Kidney (tissue), 13 donors: ENCODE measurements at regions not wholly inside any gene's neighbourhood (a gene's known extent, or its start where the extent isn't known, plus 50 kb on each side); places are given as distances from the start of the nearest gene placed in this dataset.

Experiments used
- DNase-seq, 5 donors: peaks; one replicate each; pipeline ENCODE4 v3.0.0-alpha.2; 2013 to 2020
- FAIRE-seq: peaks from 2 replicates; lab custom pipeline; 2012; peaks lifted over from hg19 to GRCh38; lab: Jason Lieb, UNC
- H3K27ac ChIP-seq, 2 donors: one replicate each; pipeline ENCODE4 v1.7.0; 2013; ENCODE audit warnings: low read depth in 2 of 2, low read length in 2 of 2, inconsistent platforms in 1 of 2
- H3K27me3 ChIP-seq: one replicate; pipeline ENCODE4 v1.7.1; 2013; ENCODE audit warnings: low read length, inconsistent platforms; ENCODE audit not compliant: control insufficient read depth, insufficient read depth
- H3K36me3 ChIP-seq, 3 donors: one replicate each; pipeline versions ENCODE4 v1.7.0 to v1.7.1; 2013; ENCODE audit warnings: low read length in 3 of 3, control low read depth in 1 of 3, inconsistent platforms in 1 of 3; ENCODE audit not compliant: insufficient read depth in 3 of 3, control insufficient read depth in 2 of 3
- H3K4me1 ChIP-seq, 3 donors: one replicate each; pipeline versions ENCODE4 v1.7.0 to v1.7.1; 2013; ENCODE audit warnings: low read length in 3 of 3, inconsistent platforms in 1 of 3, low read depth in 1 of 3; ENCODE audit not compliant: control insufficient read depth in 2 of 3, insufficient read depth in 2 of 3
- H3K4me3 ChIP-seq, 3 donors: one replicate each; pipeline versions ENCODE4 v1.7.0 to v1.8.1; 2013; ENCODE audit warnings: low read length in 3 of 3, control low read depth in 1 of 3, inconsistent platforms in 1 of 3
- H3K9ac ChIP-seq, 3 donors: one replicate each; pipeline versions ENCODE4 v1.7.0 to v1.7.1; 2013; ENCODE audit warnings: low read length in 3 of 3, control low read depth in 1 of 3, inconsistent platforms in 1 of 3
- H3K9me3 ChIP-seq, 3 donors: one replicate each; pipeline versions ENCODE4 v1.7.0 to v1.7.1; 2013; ENCODE audit warnings: low read length in 3 of 3, control low read depth in 1 of 3, inconsistent platforms in 1 of 3; ENCODE audit not compliant: control insufficient read depth in 2 of 3, insufficient read depth in 1 of 3
- intact Hi-C: fragments of 100-400 bp; cut with DNase I; formaldehyde crosslinking; loops from one replicate; pipeline ENCODE4 v1.11.1; 2022
- TF ChIP-seq, protein P1 (sequence below): IDR thresholded peaks from 3 replicates; pipeline ENCODE4 v1.5.1; 2012; ENCODE audit warnings: mild to moderate bottlenecking, moderate library complexity, borderline replicate concordance; ENCODE audit not compliant: insufficient read depth; ENCODE audit errors: extremely low read depth
- donor health status: control.
- donor health status: control.
- donor health status: control.
- donor health status: control.
- donor health status: control.
- donor health status: DM: yes; HTN: yes; CAD: no.
- donor health status: Normal renal cell carcinoma (clear cell type).

DNA sequence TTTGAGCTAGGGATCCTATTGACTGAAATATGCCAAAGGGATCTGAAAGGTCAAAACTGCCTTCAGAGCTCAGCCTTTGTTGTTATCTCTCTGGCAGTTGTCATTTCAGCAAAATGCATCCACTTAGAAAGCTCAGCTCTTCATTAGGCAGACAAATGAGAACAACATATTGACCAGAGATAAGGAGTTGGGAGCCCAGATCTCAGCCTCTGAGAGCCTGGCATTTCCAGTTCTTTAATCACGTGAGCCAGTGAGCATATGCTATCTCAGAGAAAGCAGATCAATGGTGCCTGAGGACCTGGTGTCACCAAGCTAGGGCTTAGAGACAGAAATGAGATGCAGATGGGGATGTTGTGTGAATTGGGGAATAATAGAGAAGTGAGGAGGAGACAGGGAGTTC lies 101.1 kb downstream of the DAD1 start:
- H3K9me3 ChIP-seq: no peaks in the 10 kb centered on the region
- FAIRE-seq (no peak), DNase-seq (no peak)
- peaks cover 0 to 2% (median 2%) of the 10 kb centered on the region in 3 donors for H3K4me1 ChIP-seq
- intact Hi-C loops: no loop called here
- H3K27ac ChIP-seq: no peak overlapping the region
- H3K27me3 ChIP-seq: no peaks in the 10 kb centered on the region
- no peaks in the 10 kb centered on the region for H3K36me3 ChIP-seq
- H3K9ac ChIP-seq: no peak overlapping the region
- TF ChIP-seq, protein P1, sequence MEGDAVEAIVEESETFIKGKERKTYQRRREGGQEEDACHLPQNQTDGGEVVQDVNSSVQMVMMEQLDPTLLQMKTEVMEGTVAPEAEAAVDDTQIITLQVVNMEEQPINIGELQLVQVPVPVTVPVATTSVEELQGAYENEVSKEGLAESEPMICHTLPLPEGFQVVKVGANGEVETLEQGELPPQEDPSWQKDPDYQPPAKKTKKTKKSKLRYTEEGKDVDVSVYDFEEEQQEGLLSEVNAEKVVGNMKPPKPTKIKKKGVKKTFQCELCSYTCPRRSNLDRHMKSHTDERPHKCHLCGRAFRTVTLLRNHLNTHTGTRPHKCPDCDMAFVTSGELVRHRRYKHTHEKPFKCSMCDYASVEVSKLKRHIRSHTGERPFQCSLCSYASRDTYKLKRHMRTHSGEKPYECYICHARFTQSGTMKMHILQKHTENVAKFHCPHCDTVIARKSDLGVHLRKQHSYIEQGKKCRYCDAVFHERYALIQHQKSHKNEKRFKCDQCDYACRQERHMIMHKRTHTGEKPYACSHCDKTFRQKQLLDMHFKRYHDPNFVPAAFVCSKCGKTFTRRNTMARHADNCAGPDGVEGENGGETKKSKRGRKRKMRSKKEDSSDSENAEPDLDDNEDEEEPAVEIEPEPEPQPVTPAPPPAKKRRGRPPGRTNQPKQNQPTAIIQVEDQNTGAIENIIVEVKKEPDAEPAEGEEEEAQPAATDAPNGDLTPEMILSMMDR: no peak
- no peak overlapping the region for H3K4me3 ChIP-seq

- TF ChIP-seq, protein P1: no peak
- intact Hi-C loops: no loop called here
- Histone ChIP-seq H3K4me3 (no peak overlapping the region), H3K9ac (no peak overlapping the region), H3K9me3 (no peaks in the 10 kb centered on the region), H3K27ac (no peak overlapping the region), H3K36me3 (no peaks in the 10 kb centered on the region), H3K4me1 (peaks cover 0 to 3% (median 2%) of the 10 kb centered on the region in 3 donors), H3K27me3 (no peaks in the 10 kb centered on the region)
- DNase-seq: no peak
- FAIRE-seq: no peak
Measured at GRCh38 chr14:22487401-22487800, 101.6 kb downstream of the DAD1 start.

DNA sequence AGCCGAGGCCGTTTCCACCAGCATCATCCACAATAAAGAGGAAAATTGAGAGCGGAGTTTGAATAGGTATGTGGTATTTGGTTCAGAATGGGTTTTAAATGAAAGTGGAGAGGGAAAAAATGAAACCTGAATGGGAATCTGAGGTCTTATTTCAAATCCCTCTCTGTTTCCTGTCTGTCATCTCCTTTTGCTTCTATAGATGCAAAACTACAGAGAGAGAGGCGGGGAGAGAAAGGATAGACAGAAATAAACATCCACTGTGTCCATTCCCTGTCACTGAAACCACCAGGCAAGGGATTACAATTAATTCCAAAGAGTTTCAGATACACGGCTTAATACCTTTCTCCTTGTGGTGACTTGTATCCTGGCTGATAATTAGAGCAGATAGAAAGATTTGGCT lies 102.3 kb downstream of the DAD1 start:
- Histone ChIP-seq H3K9ac (no peak overlapping the region), H3K4me1 (peaks cover 0 to 4% (median 3%) of the 10 kb centered on the region in 3 donors), H3K4me3 (no peak overlapping the region), H3K36me3 (no peaks in the 10 kb centered on the region), H3K27me3 (no peaks in the 10 kb centered on the region), H3K9me3 (no peaks in the 10 kb centered on the region), H3K27ac (no peak overlapping the region)
- TF ChIP-seq, protein P1: no peak
- intact Hi-C loops: no loop called here
- FAIRE-seq (no peak), DNase-seq (no peak)

DNA sequence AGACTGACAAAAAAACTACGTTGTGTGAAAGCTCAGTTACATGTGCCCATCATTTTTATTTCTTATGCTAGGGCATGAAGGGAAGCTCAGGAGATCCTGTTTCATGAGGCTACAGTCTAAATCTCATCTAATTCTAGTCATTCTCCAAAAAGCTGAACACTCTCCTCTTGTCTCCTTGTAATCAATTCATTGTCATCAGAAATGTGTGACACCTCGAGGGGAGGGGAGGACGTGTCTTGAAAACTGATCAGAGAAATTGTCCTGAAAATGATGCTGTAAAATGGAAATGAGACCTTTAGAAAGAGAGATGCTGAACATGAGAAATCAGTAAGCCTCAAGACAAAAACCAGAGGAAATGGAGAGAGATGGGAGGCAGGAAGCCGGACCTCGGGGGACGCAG lies 103.4 kb downstream of the DAD1 start:
- H3K4me1 ChIP-seq: peaks cover 0 to 4% (median 3%) of the 10 kb centered on the region in 3 donors
- no peak overlapping the region for H3K4me3 ChIP-seq
- TF ChIP-seq, protein P1: no peak
- intact Hi-C loops: no loop called here
- DNase-seq (no peak), FAIRE-seq (no peak)
- H3K9ac ChIP-seq: no peak overlapping the region
- no peaks in the 10 kb centered on the region for H3K36me3 ChIP-seq
- no peaks in the 10 kb centered on the region for H3K27me3 ChIP-seq
- no peak overlapping the region for H3K27ac ChIP-seq
- H3K9me3 ChIP-seq: no peaks in the 10 kb centered on the region
